GM21528 (cell line): ENCODE measurements at regions not wholly inside any gene's neighbourhood (a gene's known extent, or its start where the extent isn't known, plus 50 kb on each side); places are given as distances from the start of the nearest gene placed in this dataset.
A peak's percentile ranks its signal among the peaks of the same experiment; 100 is the strongest.

Experiments
- ATAC-seq: cut with Tn5 transposase; IDR thresholded peaks from one replicate; pipeline ENCODE4 v1.9.1; 2021; ENCODE audit warnings: mild to moderate bottlenecking, moderate library complexity; ENCODE audit not compliant: unreplicated experiment, low FRiP score

- no peak for ATAC-seq
Observed at GRCh38 chr4:81659051-81659450, 187.3 kb upstream of the RASGEF1B start.

- no peak for ATAC-seq
Observed at GRCh38 chr4:81652069-81652478, 180.4 kb upstream of the RASGEF1B start.

GRCh38 chr4:81651243-81651899 is 179.7 kb upstream of the RASGEF1B start:
- no peak for ATAC-seq

- no peak for ATAC-seq
Observed at GRCh38 chr4:81650606-81651242, 179.0 kb upstream of the RASGEF1B start.

- peak; percentile 99 for ATAC-seq
Observed at GRCh38 chr4:81648576-81649275, 177.0 kb upstream of the RASGEF1B start.

- ATAC-seq = no peak
Observed at GRCh38 chr4:81647388-81647787, 175.7 kb upstream of the RASGEF1B start.

GRCh38 chr4:81642543-81642942 is 170.8 kb upstream of the RASGEF1B start:
- no peak for ATAC-seq

- no peak for ATAC-seq
Observed at GRCh38 chr4:81639248-81639647, 167.5 kb upstream of the RASGEF1B start.

- ATAC-seq = no peak
Observed at GRCh38 chr4:81638698-81639097, 167.0 kb upstream of the RASGEF1B start.

- ATAC-seq = peak; percentile 94
Observed at GRCh38 chr4:81635739-81636138, 164.0 kb upstream of the RASGEF1B start.

- no peak for ATAC-seq
Observed at GRCh38 chr4:81634766-81635549, 163.3 kb upstream of the RASGEF1B start.

- ATAC-seq = no peak
Observed at GRCh38 chr4:81634165-81634564, 162.5 kb upstream of the RASGEF1B start.

GRCh38 chr4:81632581-81633299 is 161.0 kb upstream of the RASGEF1B start:
- ATAC-seq = no peak

- peak; percentile 47 for ATAC-seq
Observed at GRCh38 chr4:81631958-81632441, 160.3 kb upstream of the RASGEF1B start.

- no peak for ATAC-seq
Observed at GRCh38 chr4:81629366-81629765, 157.7 kb upstream of the RASGEF1B start.

- no peak for ATAC-seq
Observed at GRCh38 chr4:81628489-81628888, 156.8 kb upstream of the RASGEF1B start.

GRCh38 chr4:81627590-81627989 is 155.9 kb upstream of the RASGEF1B start:
- ATAC-seq = no peak

- no peak for ATAC-seq
Observed at GRCh38 chr4:81626851-81627250, 155.1 kb upstream of the RASGEF1B start.

- no peak for ATAC-seq
Observed at GRCh38 chr4:81625422-81626417, 154.0 kb upstream of the RASGEF1B start.
